A673 (cell line): ENCODE measurements at regions not wholly inside any gene's neighbourhood (a gene's known extent, or its start where the extent isn't known, plus 50 kb on each side); places are given as distances from the start of the nearest gene placed in this dataset.

Source experiments
- EZH2 ChIP-seq: fragments of 200-600 bp; sonication (generic); IDR thresholded peaks from 2 replicates; pipeline ENCODE4 v1.6.1; 2017; ENCODE audit warnings: borderline replicate concordance, low read depth, mild to moderate bottlenecking, mixed read lengths, antibody characterized with exemption, low read length; ENCODE audit not compliant: poor library complexity, severe bottlenecking
- TF ChIP-seq, protein P1 (sequence below): fragments of 300-800, 200-600 bp; sonication (generic); conservative IDR thresholded peaks from 2 replicates; pipeline ENCODE4 v1.5.1; 2017; ENCODE audit warnings: low read depth, mild to moderate bottlenecking, antibody characterized with exemption, low read length, moderate library complexity, mixed read lengths

DNA sequence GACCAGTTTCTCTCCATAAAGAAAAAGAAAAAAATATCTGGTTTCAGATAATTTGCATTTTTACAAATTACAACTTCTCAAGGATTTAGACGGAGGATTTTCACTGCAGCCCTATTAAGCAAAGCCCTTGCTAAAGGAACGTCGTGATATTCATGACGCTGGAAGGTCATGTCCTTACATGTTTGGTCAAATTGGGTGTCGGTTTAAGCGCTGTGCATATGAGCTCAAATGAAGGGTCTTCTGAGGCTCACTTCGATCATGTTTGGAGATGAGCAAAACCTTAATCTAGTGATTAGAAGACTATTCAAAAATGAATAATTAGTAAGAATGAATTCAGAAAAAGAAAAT is 67.3 kb upstream of the USP15 start:
- TF ChIP-seq, protein P1, sequence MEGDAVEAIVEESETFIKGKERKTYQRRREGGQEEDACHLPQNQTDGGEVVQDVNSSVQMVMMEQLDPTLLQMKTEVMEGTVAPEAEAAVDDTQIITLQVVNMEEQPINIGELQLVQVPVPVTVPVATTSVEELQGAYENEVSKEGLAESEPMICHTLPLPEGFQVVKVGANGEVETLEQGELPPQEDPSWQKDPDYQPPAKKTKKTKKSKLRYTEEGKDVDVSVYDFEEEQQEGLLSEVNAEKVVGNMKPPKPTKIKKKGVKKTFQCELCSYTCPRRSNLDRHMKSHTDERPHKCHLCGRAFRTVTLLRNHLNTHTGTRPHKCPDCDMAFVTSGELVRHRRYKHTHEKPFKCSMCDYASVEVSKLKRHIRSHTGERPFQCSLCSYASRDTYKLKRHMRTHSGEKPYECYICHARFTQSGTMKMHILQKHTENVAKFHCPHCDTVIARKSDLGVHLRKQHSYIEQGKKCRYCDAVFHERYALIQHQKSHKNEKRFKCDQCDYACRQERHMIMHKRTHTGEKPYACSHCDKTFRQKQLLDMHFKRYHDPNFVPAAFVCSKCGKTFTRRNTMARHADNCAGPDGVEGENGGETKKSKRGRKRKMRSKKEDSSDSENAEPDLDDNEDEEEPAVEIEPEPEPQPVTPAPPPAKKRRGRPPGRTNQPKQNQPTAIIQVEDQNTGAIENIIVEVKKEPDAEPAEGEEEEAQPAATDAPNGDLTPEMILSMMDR = no peak
- TF ChIP-seq EZH2 = no peak
